HG02943 (cell line): ENCODE measurements at regions not wholly inside any gene's neighbourhood (a gene's known extent, or its start where the extent isn't known, plus 50 kb on each side); places are given as distances from the start of the nearest gene placed in this dataset.

Experiments used
- ATAC-seq: cut with Tn5 transposase; IDR thresholded peaks from one replicate; pipeline ENCODE4 v1.9.1; 2021; ENCODE audit warnings: mild to moderate bottlenecking, low read depth, moderate library complexity; ENCODE audit not compliant: unreplicated experiment

- ATAC-seq, result no peak
Measured at GRCh38 chr2:168373468-168373867, 82.6 kb upstream of the CERS6 start.

- no peak for ATAC-seq
Measured at GRCh38 chr2:168375195-168375798, 80.8 kb upstream of the CERS6 start.

- ATAC-seq, result no peak
Measured at GRCh38 chr2:168378960-168379669, 77.0 kb upstream of the CERS6 start.

- ATAC-seq, result no peak
Measured at GRCh38 chr2:168380500-168380899, 75.6 kb upstream of the CERS6 start.

GRCh38 chr2:168392024-168392423 lies 64.0 kb upstream of the CERS6 start:
- ATAC-seq, result no peak

- ATAC-seq, result no peak
Measured at GRCh38 chr2:168392797-168393196, 63.3 kb upstream of the CERS6 start.

- ATAC-seq, result no peak
Measured at GRCh38 chr2:168394262-168394661, 61.8 kb upstream of the CERS6 start.

- ATAC-seq, result no peak
Measured at GRCh38 chr2:168396131-168396530, 59.9 kb upstream of the CERS6 start.

- no peak for ATAC-seq
Measured at GRCh38 chr2:168397629-168398028, 58.4 kb upstream of the CERS6 start.

GRCh38 chr2:168401048-168401556 lies 55.0 kb upstream of the CERS6 start:
- no peak for ATAC-seq

GRCh38 chr2:168401771-168402170 lies 54.3 kb upstream of the CERS6 start:
- no peak for ATAC-seq

- no peak for ATAC-seq
Measured at GRCh38 chr2:168402531-168402930, 53.5 kb upstream of the CERS6 start.

GRCh38 chr2:168403736-168404135 lies 52.3 kb upstream of the CERS6 start:
- no peak for ATAC-seq

- no peak for ATAC-seq
Measured at GRCh38 chr2:168404764-168405163, 51.3 kb upstream of the CERS6 start.
